T-helper 9 cell (primary cell): ENCODE measurements at regions not wholly inside any gene's neighbourhood (a gene's known extent, or its start where the extent isn't known, plus 50 kb on each side); places are given as distances from the start of the nearest gene placed in this dataset.

Experiments
- DNase-seq: peaks from one replicate; pipeline ENCODE4 v3.0.0-alpha.2; 2020

GRCh38 chr10:110375121-110375520 is 70.4 kb upstream of the SMNDC1 start:
- DNase-seq: no peak

GRCh38 chr10:110376021-110376766 is 71.5 kb upstream of the SMNDC1 start:
- DNase-seq: no peak

- DNase-seq: no peak
Observed at GRCh38 chr10:110376767-110377160, 72.0 kb upstream of the SMNDC1 start.

- DNase-seq: no peak
Observed at GRCh38 chr10:110378006-110378405, 73.3 kb upstream of the SMNDC1 start.

- no peak for DNase-seq
Observed at GRCh38 chr10:110378533-110379108, 73.9 kb upstream of the SMNDC1 start.

DNA sequence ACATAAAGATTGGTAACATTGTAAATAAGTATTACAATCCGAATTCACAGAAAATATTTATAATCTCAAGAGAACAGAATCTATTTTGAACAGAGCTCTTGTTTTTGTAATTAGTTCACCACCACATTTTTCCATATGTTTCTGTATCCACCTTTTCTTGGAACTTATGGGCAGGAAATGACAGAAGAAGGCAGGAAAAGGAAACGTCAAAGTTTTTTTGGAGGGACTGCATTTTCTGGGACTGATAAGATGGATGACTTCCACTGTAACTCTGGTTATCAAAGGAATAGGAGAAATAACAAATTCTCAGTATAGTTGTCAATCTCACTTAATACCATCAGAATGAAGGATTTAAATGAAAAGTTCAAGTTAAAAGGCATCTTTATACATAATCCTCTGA is 75.1 kb upstream of the SMNDC1 start:
- no peak for DNase-seq

DNA sequence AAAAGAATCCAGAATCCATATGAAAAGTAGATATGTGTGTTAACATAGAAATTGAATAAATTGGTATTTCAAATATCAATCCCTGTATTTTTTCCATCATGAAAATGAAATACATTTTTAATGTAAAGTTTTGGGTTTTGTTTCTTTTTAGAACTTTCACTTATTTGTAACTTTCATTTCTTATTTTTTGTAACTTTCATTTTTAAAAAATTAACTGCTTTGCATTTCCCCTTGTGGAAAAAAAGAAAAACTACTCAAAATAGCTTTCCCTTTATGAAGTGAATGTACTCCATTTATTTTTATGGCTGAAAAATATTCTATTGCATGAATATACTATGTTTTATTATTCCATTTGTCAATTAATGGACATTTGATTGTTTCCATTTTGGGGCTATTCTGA is 75.6 kb upstream of the SMNDC1 start:
- DNase-seq: no peak

GRCh38 chr10:110382695-110383094 is 78.0 kb upstream of the SMNDC1 start:
- no peak for DNase-seq

- no peak for DNase-seq
Observed at GRCh38 chr10:110387617-110387982, 82.9 kb upstream of the SMNDC1 start.

- DNase-seq: no peak
Observed at GRCh38 chr10:110387983-110388686, 83.4 kb upstream of the SMNDC1 start.

DNA sequence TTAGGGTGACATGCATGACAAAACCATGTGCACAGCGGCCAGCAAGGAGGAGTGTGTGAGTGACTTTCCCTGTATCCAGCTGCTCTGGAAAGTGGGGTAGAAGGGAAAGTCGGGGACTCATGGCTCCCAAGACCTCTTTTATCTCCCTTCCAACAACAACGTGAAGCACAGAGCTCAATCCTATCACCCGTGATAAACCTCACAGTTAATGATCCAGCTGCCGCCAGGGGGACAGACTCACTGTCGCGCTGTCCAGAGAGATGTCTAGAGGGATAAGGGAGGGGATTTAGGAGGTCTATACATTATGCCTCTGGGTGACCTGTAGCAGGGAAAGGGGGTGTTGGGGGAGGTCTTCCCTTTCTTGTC is 84.0 kb upstream of the SMNDC1 start:
- no peak for DNase-seq

DNA sequence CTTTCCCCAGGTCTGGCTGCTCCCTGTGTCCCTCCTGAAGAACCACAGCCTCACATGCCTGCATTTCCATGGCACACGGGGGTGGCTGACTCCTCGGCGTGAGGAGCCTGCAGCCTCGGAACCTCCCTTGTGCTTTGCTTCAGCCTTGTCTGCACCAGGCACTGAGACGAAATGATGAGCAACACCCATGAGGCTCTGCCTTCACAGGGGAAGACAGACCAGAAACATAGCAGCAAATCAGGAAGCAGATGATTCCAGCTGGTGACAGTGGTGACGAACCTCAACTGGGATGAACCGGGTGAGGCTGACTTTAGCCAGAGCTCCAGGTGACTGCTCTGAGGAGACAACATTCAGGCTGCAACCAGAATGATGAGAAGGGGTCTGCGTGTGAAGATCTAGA is 84.5 kb upstream of the SMNDC1 start:
- DNase-seq: no peak

GRCh38 chr10:110391541-110391940 is 86.8 kb upstream of the SMNDC1 start:
- no peak for DNase-seq

GRCh38 chr10:110392121-110392520 is 87.4 kb upstream of the SMNDC1 start:
- DNase-seq: no peak

GRCh38 chr10:110392868-110393740 is 88.4 kb upstream of the SMNDC1 start:
- no peak for DNase-seq

DNA sequence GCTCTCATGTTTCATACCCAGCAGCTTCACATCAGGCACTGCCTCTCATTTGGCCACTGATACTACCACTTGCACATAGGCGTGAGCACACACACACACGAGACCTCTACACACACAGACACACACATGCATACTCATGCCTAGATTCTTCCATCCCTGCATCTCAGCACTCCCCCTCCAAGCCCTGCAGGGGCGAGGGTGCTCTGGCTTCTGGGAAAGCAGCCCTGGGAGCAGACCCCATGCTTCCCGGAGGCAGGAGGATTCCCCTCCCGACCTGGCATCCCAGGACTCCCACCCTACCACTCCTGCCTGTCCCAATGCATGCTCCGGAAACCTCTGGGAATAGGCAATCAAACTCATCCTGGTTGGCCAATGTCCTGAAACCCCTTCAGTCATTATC is 89.1 kb upstream of the SMNDC1 start:
- DNase-seq: no peak

- DNase-seq: no peak
Observed at GRCh38 chr10:110394296-110394695, 89.6 kb upstream of the SMNDC1 start.

DNA sequence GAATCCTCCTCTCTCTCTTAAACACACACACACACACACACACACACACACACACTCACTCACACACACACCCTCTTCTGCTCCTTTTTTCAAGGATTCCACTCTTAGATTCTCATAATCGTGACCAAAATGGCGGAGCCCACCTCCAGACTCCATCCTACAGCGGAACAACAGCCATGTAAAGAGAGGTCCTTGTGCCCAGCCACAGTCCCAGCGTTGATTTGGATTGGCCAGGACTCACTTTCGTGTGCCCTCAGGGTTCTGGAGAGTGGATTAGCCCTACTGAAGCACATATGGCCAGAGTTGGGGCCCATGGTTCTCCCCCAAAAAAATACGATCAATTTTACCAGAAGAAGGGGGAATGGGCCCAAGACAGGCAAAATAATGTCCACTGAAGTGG is 90.2 kb upstream of the SMNDC1 start:
- DNase-seq: no peak

- DNase-seq: no peak
Observed at GRCh38 chr10:110395350-110396283, 90.9 kb upstream of the SMNDC1 start.

DNA sequence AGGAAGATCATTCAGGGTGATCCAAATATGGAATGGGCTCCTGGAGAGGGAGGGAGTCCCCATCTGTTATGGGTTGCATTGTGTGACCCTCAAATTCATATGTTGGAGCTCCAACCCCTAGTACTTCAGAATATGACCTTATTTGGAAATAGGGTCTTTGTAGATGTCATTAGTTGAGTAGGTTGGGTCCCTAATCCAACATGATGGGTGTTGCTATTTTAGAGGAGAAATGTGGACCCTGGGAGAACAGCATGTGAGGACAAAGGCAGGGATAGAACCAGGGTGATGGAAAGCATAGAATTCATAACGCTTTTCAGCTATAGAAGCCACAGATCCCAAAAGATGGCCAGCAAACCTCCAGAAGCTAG is 91.5 kb upstream of the SMNDC1 start:
- DNase-seq: no peak

- no peak for DNase-seq
Observed at GRCh38 chr10:110397856-110398255, 93.1 kb upstream of the SMNDC1 start.

- no peak for DNase-seq
Observed at GRCh38 chr10:110398419-110399105, 93.8 kb upstream of the SMNDC1 start.
